ENCODE measurements at regions not wholly inside any gene's neighbourhood (a gene's known extent, or its start where the extent isn't known, plus 50 kb on each side); places are given as distances from the start of the nearest gene placed in this dataset.

GRCh38 chr14:65879248-65880009 is 466.9 kb downstream of the FUT8 start:
- no peak for DNase-seq

- no peak for DNase-seq
Observed at GRCh38 chr14:65880507-65880906, 468.0 kb downstream of the FUT8 start.

GRCh38 chr14:65881642-65882041 is 469.1 kb downstream of the FUT8 start:
- no peak for DNase-seq

GRCh38 chr14:65888677-65889076 is 476.1 kb downstream of the FUT8 start:
- DNase-seq, result no peak

GRCh38 chr14:65892315-65892714 is 479.8 kb downstream of the FUT8 start:
- DNase-seq, result peak; percentile 33

GRCh38 chr14:65900164-65900563 is 487.6 kb downstream of the FUT8 start:
- no peak for DNase-seq

- no peak for DNase-seq
Observed at GRCh38 chr14:65901595-65901994, 489.1 kb downstream of the FUT8 start.

- no peak for DNase-seq
Observed at GRCh38 chr14:65904988-65905387, 492.5 kb downstream of the FUT8 start.

- DNase-seq, result no peak
Observed at GRCh38 chr14:65906344-65906743, 493.8 kb downstream of the FUT8 start.

- DNase-seq, result no peak
Observed at GRCh38 chr14:65906948-65907347, 494.4 kb downstream of the FUT8 start.

- no peak for DNase-seq
Observed at GRCh38 chr14:65910108-65910786, 497.7 kb downstream of the FUT8 start.

GRCh38 chr14:65915125-65915524 is 502.6 kb downstream of the FUT8 start:
- no peak for DNase-seq

GRCh38 chr14:65916055-65916454 is 503.5 kb downstream of the FUT8 start:
- no peak for DNase-seq

- no peak for DNase-seq
Observed at GRCh38 chr14:65920996-65921395, 508.5 kb downstream of the FUT8 start.

- no peak for DNase-seq
Observed at GRCh38 chr14:65922142-65922541, 509.6 kb downstream of the FUT8 start.

GRCh38 chr14:65926504-65926903 is 514.0 kb downstream of the FUT8 start:
- no peak for DNase-seq

GRCh38 chr14:65926935-65927700 is 514.6 kb downstream of the FUT8 start:
- no peak for DNase-seq

- peak; percentile 62 for DNase-seq
Observed at GRCh38 chr14:65927931-65928356, 515.4 kb downstream of the FUT8 start.

GRCh38 chr14:65928995-65929394 is 516.5 kb downstream of the FUT8 start:
- DNase-seq, result no peak

GRCh38 chr14:65933400-65934069 is 521.0 kb downstream of the FUT8 start:
- DNase-seq, result no peak

- DNase-seq, result no peak
Observed at GRCh38 chr14:65934070-65934435, 521.5 kb downstream of the FUT8 start.

GRCh38 chr14:65936342-65936975 is 523.9 kb downstream of the FUT8 start:
- DNase-seq, result no peak
